GM18520 (cell line): ENCODE measurements at regions not wholly inside any gene's neighbourhood (a gene's known extent, or its start where the extent isn't known, plus 50 kb on each side); places are given as distances from the start of the nearest gene placed in this dataset.

ENCODE experiments used
- ATAC-seq: cut with Tn5 transposase; IDR thresholded peaks from one replicate; pipeline ENCODE4 v1.9.1; 2021; ENCODE audit not compliant: unreplicated experiment

DNA sequence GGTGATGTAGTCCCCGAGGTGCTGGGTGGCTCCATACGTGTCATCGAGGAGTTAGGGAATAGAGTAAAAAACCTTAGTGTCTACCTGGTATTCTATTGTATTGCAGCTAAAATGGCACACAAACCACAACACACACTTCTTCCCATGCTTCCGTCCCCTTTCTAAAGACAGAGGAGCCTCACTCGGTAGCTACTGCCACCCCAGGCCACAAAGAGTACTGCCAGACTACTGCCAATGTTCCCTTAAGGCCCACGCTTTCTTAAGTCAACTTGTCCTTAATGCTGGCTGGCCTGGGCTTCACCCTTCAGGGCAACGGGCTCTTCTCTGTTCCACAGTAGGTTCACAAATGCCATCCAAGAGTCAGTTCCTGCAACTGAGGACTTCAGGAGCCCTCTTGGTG, 673.0 kb downstream of the ELAVL2 start:
- no peak for ATAC-seq

DNA sequence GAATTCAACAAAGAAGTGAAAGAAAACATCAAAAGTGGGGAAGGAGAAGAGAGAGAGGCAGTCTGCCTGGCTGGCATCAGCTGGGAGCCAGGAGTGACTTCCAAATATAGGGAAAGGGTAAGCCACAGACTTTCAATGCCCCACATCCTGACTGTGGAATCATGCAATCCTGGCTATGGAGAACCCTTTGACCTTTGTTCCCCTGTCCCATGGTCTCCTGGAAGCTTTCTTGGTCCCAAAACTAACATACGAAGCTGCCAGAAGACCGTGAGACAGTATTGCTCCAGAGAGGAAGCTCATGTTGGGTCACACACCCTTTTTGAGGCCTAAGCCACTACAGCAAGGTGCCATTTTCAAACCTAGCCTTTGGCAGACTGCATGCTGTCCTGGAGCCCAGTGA, 665.5 kb downstream of the ELAVL2 start:
- no peak for ATAC-seq

- no peak for ATAC-seq
Measured at GRCh38 chr9:23160952-23161469, 665.0 kb downstream of the ELAVL2 start.

GRCh38 chr9:23162789-23163188, 663.3 kb downstream of the ELAVL2 start:
- no peak for ATAC-seq

GRCh38 chr9:23171479-23171878, 654.6 kb downstream of the ELAVL2 start:
- no peak for ATAC-seq

DNA sequence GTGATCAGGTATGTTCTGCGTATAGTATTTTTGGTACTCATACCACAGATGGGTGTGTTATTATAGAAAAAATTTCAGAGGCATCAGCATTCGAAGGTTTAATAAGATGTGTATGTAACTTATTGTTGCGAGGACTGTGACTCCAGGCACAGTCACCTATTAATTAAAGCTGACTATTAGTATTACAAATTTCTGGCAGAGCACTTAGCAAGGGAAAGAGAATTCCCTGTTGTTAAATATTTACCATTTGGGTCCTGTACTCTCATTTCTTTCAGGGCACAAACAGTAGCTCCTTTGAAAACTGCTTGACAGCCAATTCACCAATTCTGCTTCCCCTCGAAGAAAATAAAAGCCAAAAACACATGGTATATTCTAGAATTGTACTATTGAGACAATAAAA, 653.8 kb downstream of the ELAVL2 start:
- ATAC-seq, result no peak

- no peak for ATAC-seq
Measured at GRCh38 chr9:23172979-23173637, 652.9 kb downstream of the ELAVL2 start.

DNA sequence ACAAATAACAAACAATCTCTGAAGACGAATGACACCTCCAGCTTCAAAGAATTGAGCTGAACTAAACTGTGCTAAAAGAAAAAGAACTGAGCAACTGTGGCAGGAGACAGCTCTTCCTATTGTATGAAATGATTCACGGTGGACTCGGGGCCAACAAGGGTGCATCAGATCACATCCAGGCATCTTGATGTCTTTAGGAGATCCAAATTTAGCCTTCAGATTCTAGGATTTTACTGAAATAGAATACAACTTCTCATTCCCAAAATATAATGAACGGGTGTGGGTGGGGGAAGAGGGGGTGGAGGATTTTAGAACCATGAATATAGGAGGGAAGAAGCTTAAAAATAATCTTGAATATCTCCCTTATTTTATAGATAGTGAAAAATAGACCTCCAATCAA, 631.8 kb downstream of the ELAVL2 start:
- ATAC-seq, result no peak

- no peak for ATAC-seq
Measured at GRCh38 chr9:23215688-23216087, 610.4 kb downstream of the ELAVL2 start.

GRCh38 chr9:23219471-23219870, 606.6 kb downstream of the ELAVL2 start:
- ATAC-seq, result no peak

- no peak for ATAC-seq
Measured at GRCh38 chr9:23220171-23220570, 605.9 kb downstream of the ELAVL2 start.

- ATAC-seq, result no peak
Measured at GRCh38 chr9:23220957-23221356, 605.1 kb downstream of the ELAVL2 start.

DNA sequence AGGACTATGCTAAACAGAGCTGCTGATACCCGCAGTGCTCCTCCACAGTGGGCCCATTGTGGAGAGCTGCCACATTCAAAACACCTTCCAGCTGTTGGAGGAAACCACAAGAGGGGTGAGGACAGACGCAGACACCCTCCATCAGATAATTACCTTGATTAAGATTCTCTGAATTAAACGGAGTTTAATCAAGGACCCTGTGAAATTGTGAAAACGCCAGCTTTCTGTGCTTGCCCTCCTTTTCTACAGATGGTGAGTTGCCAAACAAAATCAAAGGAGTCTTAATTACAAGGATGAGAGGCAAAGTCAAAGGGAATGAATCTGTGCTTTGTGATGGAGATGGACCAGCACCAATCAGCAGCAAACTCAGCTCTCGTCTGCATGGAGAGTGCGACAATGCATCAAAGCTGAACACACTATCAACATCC, 596.1 kb downstream of the ELAVL2 start:
- no peak for ATAC-seq

GRCh38 chr9:23232831-23233230, 593.2 kb downstream of the ELAVL2 start:
- no peak for ATAC-seq

- ATAC-seq, result no peak
Measured at GRCh38 chr9:23243523-23243922, 582.5 kb downstream of the ELAVL2 start.

DNA sequence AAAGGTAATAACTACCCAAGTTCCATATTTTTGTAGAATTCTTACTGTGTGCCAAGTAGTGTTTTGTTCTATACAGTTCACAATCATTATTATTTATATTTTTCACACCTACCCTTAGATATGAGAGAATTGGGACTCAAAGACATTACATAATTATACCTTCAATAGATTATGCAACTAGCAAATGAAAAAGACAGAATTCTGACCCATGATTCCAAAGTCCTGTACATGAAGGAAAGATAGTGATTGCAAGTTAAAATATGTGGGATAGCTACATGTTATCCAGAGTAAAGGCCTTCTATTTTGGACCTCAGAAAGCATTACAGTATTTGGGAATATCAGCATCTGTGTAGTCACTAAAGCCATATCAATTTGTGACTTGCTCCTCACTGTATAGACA, 581.0 kb downstream of the ELAVL2 start:
- no peak for ATAC-seq

- ATAC-seq, result no peak
Measured at GRCh38 chr9:23254404-23255184, 571.4 kb downstream of the ELAVL2 start.

DNA sequence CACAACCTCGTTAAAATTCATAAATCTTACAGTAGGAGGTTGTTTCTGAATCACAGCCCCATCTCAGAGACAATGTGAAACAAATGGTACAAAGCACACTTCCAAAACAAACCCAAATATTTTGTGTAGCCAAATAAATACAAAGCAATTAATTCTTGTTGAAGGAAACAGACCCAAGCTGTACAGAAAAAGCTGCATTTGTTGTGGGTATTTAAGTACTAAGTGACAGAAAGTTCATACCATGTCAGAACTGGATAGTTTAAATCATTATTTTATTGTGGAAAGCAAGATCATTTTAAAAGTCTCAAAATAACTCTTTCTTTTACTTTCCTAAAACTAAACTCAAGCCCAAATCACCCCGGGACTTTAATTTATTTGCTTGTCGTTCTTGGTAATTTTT, 570.7 kb downstream of the ELAVL2 start:
- ATAC-seq, result no peak

DNA sequence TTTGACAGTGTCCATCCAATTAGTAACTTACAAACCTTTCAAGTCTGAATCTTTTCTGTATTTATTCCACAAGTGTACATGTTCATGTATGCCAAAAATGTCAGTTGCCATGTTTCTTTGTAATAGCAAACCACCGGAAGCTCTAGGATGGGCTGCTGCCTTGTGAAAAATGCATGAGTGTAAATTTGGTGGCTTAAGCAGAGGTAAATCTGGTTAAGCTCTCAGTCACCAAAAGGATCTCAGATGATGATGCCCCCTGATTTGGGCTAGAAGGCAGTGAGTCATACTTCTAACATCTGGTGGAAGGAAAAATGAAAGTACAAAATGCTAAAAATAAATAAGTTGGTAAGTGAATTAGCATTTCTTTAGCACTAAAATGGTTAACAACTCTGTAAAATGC, 567.5 kb downstream of the ELAVL2 start:
- ATAC-seq, result no peak

DNA sequence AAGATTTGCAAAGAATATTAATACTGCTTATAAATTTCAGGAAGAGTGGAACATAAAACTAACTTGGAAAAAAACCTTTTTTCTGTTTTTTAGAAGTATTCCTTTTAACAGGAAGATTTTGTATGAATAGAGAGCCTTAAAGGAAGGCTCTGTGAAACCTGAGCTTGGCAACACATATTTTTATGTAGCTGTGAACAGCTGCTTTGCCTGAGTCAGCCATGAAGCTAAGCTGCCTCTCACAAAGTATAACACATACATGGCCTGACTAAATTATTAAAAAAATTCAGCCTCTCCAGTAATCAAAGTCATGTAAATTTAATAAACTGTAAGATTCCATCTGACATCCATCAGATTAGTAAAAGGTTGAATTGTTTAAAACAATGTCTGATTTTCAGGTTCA, 547.5 kb downstream of the ELAVL2 start:
- no peak for ATAC-seq

DNA sequence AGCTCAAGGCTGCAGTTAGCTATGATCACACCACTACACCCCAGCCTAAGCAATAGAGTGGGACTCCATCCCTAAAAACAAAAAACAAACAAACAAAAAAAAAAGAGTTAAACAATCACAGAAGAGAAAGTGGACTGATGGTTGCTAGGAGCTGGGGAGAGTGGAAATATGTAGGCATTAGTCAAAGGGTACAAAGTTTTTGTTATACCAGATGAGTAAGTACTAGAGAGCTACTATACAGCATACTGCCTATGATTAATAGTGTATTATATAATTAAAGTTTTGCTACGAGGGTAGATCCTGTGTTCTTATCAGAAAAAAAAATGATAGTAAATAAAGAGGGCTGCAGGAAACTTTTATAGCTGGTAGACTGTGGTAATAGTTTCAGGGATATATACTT, 538.6 kb downstream of the ELAVL2 start:
- no peak for ATAC-seq

GRCh38 chr9:23288545-23288944, 537.5 kb downstream of the ELAVL2 start:
- ATAC-seq, result no peak
